HS-5 (cell line): ENCODE measurements at regions not wholly inside any gene's neighbourhood (a gene's known extent, or its start where the extent isn't known, plus 50 kb on each side); places are given as distances from the start of the nearest gene placed in this dataset.

Experiments used
- DNase-seq: peaks from one replicate; pipeline ENCODE4 v3.0.0-alpha.2; 2012; ENCODE audit warnings: low read depth

GRCh38 chr9:28207657-28208056 lies 634.4 kb upstream of the C9orf72 start:
- DNase-seq = no peak

- DNase-seq = no peak
Observed at GRCh38 chr9:28209130-28209529, 635.8 kb upstream of the C9orf72 start.

GRCh38 chr9:28212979-28213378 lies 639.7 kb upstream of the C9orf72 start:
- peak; percentile 78 for DNase-seq

DNA sequence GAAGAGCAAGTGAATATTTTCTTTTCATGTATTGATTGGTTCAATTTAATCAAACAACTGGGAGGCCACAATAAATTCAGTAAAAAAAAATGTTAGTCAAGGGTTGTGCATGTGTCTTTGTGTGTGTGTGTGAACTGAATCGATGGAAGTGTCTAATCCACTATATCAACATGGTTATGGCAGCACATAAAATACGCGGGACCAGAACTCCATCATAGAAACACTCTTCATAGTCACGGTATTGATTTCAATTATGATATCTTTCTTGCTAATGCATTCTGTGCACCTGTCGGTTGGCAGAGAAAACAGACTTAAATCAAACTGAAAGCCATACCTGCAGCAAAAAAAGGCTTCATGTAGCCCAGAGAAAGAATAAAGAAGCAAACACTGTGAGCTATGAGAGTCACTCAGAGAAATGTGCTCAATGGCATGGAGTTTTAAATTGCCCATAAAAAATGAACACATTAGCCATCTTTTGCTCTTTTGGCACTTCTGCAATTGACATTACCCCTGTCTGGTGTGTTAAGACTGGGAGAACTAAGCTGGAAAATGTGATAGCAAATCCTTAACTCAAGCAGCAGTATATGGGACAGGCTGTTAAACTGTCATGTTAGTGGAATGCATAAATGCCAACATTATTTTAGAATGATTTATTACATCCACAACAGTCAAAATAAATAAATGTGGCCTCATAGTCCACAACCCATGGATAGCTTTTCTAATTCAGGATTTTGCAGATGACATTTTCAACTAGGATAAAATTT lies 642.4 kb upstream of the C9orf72 start:
- no peak for DNase-seq

GRCh38 chr9:28232686-28233085 lies 659.4 kb upstream of the C9orf72 start:
- DNase-seq = no peak

DNA sequence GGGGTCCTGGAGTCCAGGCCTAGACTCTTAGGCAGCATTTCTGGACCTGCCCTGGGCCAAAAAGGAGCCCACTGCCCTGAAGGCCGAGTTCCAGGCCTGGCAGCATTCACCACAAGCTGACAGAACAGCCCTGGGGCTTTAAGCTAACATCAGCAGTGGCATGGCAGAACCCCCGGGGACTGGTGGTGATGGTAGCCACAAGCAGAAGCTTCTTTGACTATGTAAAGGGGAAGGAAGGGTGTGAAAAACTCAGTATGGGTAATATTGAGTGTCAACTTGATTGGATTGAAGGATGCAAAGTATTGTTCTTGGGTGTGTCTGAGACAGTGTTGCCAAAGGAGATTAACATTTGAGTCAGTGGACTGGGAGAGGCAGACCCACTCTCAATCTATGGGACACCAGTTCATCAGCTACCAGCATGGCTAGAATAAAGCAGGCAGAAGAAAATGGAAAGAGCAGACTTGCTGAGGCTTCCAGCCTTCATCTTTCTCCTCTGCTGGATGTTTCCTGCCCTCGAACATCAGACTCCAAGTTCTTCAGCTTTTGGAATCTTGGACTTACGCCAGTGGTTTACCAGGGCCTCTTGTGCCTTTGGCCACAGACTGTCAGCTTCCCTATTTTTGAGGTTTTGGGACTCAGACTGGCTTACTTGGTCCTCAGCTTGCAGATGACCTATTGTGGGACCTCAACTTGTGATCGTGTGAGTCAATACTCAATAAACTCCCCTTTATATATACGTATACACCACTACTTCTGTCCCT lies 661.0 kb upstream of the C9orf72 start:
- no peak for DNase-seq

DNA sequence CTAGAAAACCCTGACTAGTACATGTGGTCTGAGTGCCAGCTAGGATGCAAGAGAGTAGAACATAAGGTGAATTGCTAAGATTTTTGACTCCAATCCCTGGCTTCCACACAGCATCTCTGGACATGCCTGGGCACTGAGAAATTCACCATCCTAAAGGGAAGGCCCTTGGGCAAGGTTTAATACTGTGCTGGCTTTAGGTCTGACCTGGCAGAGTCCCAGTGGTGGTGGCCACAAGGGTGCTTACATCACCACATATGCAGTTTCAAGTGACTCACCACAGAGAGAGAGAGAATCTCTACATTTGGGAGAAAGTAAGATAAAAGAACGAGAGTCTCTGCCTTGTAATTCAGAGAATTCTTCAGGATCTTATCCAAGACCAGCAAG lies 661.6 kb upstream of the C9orf72 start:
- DNase-seq = peak; percentile 93

- DNase-seq = no peak
Observed at GRCh38 chr9:28249424-28249823, 676.1 kb upstream of the C9orf72 start.

DNA sequence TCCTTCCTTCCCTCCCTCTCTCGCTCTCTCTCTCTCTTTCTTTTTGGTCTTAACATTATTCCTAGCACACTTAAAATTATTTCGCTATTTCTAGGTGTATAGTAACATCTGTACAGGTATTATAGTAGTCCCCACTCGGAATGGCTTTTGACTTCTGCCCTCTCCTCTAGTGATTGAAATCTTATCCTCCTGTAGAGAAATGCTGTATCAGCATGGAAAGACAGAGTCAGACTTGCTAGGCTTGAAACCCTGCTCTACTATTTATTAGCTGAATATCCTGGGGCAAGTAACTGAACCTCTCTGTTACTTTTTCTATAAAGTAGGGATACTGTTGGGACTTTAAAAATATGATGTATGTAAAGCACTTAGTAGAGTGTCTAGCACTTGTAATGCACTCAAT lies 681.9 kb upstream of the C9orf72 start:
- DNase-seq = no peak

DNA sequence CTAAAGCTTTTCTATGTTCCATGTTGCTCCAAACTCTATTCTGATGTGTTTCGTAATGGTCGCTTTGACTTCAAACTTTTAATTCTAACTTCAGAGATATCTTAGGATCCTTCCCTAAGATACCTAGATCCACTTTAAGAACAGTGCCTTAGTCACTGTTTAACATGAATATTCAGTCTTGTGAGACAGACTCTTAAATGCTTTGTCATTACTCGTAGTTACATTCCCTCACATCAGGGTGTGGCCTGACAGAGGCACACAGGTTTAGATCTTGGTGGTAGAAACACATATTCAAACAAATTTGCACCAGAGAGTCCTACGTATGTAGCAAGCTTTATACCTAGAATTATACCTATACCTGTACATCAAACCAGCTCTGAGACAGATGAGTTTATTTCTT lies 687.0 kb upstream of the C9orf72 start:
- DNase-seq = no peak

GRCh38 chr9:28264368-28264767 lies 691.1 kb upstream of the C9orf72 start:
- DNase-seq = peak; percentile 76

GRCh38 chr9:28267351-28267750 lies 694.1 kb upstream of the C9orf72 start:
- DNase-seq = no peak

DNA sequence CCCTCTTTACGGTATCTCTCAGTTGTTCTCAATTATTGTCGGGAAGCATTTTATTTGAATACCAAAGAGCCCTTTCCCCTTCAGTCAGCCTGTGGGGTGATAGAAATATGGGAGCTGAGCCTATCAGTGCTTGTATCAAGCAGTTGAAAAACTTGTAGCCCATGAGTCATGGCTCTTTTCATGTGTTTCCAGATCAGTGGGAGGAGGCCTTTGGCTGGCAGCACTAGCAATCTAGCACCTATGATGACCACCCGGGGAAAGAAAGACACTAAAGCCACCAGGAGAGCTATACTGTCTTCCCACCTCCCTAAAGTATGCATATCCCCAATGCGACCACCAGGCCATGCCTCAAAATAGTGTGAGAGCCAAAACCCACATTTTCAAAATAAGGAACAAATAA lies 696.9 kb upstream of the C9orf72 start:
- DNase-seq = no peak

DNA sequence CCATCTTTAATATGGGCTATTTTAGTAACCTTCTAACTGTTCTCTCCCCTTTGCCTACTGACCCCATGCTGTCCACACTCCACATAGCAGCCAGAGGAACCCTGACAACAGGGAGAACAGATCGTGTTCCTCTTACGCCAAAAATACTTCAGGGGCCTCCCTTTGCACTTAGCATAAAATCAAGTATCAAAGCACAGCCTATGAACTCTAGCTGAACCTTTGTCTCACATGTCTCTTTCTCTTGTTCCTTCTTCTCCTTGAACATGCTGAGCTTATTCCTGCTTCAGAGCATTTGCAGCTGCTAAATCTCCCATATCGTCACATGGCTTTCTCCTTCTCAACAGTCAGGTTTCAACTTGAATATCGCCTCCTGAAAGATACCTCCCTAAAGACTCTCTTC lies 698.8 kb upstream of the C9orf72 start:
- DNase-seq = no peak

DNA sequence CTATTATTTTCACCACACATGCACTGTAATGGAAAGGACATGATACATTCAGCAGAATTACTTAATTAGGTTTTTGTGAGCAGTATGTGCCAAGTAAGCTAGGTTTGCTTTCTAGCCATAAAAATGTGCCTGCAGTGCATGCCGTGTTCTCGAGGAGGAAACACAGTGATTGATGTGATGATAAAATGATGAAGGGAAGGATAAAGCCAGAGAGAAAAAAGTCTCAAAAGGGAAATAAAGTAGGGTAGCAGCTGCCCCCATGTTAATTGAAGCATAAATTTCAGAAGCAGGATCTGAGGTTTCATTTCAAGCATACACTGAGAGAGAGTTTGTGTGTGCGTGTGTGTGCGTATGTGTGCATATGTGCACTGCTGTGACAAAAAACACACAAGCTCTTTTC lies 714.2 kb upstream of the C9orf72 start:
- no peak for DNase-seq

- no peak for DNase-seq
Observed at GRCh38 chr9:28289746-28290145, 716.5 kb upstream of the C9orf72 start.

GRCh38 chr9:28293369-28294090 lies 720.2 kb upstream of the C9orf72 start:
- no peak for DNase-seq

DNA sequence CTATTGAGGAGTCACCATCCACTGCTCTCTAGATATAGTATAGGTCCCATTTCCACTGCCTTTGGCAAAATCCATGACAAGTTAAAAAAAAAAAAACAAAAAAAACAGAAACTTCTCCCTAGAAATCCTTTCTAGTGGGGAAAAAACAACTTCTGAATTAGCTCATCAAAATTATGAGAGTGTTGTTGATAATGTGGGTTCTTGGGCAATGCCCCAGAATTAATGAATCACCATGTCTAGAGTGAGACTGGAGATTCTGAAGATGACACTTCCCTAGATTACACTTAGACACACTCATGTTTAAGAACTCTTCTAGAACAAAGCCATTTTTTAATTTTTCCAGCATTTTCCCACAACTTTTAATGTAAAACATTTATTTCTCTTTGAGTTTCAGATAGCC lies 728.0 kb upstream of the C9orf72 start:
- peak; percentile 52 for DNase-seq

DNA sequence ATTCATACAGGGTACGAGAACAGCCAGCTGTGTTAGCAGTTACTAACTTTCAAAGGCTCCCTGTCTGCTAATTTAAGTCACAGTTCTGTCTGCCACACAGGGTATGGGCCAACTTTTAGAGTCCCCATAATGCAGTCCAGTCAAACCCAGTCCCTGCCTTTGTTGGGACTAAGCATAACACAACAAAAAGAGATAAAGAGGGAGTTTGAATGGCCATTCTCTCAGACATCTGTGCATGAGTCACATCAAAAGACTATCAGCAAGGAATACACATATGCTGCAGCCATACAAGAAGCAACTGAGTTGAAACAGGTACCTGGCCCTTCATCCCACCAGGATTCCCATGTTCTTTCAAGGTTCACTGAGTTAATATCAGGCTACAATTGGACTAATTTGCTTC lies 744.5 kb upstream of the C9orf72 start:
- no peak for DNase-seq

DNA sequence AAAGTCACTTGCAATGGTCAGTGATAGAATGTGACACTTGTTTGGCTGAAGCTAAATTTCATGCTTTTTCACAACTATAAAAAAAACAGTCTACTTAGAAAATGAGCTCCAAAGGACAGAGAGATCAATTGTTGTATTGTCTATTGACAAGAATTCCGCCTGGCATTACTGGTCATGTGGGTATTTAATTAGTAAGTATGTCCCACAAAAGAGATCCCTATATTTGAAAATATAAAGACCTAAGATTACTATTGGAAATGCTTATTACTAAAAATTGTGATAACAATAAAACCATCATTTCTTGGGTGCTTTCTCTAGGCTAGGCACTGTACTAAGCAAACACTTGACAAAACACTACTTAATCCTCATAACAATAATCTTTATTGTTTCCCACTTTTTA lies 745.2 kb upstream of the C9orf72 start:
- no peak for DNase-seq

DNA sequence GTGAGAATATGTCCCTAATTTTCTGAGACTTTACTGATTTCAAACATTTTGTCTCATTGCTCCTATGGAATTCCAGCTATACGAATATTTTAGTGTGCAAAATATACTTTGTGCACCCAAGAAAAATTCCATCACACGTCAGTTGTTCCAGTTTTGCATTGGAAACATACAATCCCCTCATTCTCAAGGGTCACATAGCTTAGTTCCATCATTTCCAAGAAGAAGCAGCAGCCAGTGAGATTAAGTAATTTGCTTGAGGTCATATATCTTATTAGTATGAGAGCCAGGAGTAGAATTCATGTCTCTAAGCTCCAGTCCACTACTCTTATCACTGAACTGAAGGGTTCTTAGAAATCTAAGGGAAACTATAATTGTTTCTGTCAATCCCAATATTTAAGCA lies 746.7 kb upstream of the C9orf72 start:
- DNase-seq = no peak

DNA sequence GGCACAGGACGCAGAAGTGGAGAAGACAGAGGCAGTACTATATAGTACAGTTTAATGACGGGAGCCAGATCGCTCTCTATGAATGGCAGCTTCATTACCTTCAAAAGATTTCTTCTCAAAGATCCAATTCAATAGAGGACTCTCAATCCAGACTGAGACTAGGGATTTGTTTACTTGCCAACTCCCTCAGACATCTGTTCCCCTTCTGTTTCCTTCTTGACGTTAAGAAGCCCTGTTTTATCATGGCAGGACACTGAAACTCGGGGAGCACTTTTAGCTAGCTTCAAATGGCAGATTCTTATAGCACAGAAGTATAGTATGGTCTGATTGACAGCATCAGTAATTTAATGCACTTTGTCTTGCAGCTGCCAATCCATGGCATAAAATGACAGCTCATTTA lies 747.3 kb upstream of the C9orf72 start:
- DNase-seq = no peak

GRCh38 chr9:28329323-28329722 lies 756.0 kb upstream of the C9orf72 start:
- DNase-seq = no peak
